ENCODE measurements at regions not wholly inside any gene's neighbourhood (a gene's known extent, or its start where the extent isn't known, plus 50 kb on each side); places are given as distances from the start of the nearest gene placed in this dataset.

- TF ChIP-seq POLR2A (IDR thresholded peaks at IDR 0.05) (no peak), CTCF (IDR thresholded peaks at IDR 0.05) (no peak), POLR2AphosphoS5 (IDR thresholded peaks at IDR 0.05) (no peak), EP300 (IDR thresholded peaks at IDR 0.05) (no peak)
Observed at GRCh38 chr1:47674189-47674588, 236.3 kb downstream of the FOXD2 start.

All from gastroesophageal sphincter (tissue), 3 donors.